ENCODE measurements at regions not wholly inside any gene's neighbourhood (a gene's known extent, or its start where the extent isn't known, plus 50 kb on each side); places are given as distances from the start of the nearest gene placed in this dataset.

GRCh38 chr4:149136951-149137620, 678.6 kb downstream of the IQCM start:
- in situ Hi-C loops (cut with HindIII; ENCODE audit: low sequenced_read_pairs), result no loop called here
- H3K4me3 ChIP-seq (ENCODE audit: low read depth, low read length), result no peak overlapping the region
- no peak for TF ChIP-seq CTCF (IDR thresholded peaks at IDR 0.05; ENCODE audit: low read depth, low read length, missing control alignments)
- no peak for DNase-seq (ENCODE audit: low read depth)

- no peak for DNase-seq (ENCODE audit: low read depth)
- TF ChIP-seq CTCF (IDR thresholded peaks at IDR 0.05; ENCODE audit: low read depth, low read length, missing control alignments), result no peak
- H3K4me3 ChIP-seq (ENCODE audit: low read depth, low read length), result no peak overlapping the region
- in situ Hi-C loops (cut with HindIII; ENCODE audit: low sequenced_read_pairs), result no loop called here
Observed at GRCh38 chr4:149135062-149135461, 680.6 kb downstream of the IQCM start.

GRCh38 chr4:149121023-149121404, 678.8 kb upstream of the NR3C2 start:
- H3K4me3 ChIP-seq (ENCODE audit: low read depth, low read length), result no peak overlapping the region
- no peak for TF ChIP-seq CTCF (IDR thresholded peaks at IDR 0.05; ENCODE audit: low read depth, low read length, missing control alignments)
- in situ Hi-C loops (cut with HindIII; ENCODE audit: low sequenced_read_pairs), result no loop called here
- DNase-seq (ENCODE audit: low read depth), result no peak

- in situ Hi-C loops (cut with HindIII; ENCODE audit: low sequenced_read_pairs), result no loop called here
- no peak overlapping the region for H3K4me3 ChIP-seq (ENCODE audit: low read depth, low read length)
- no peak for TF ChIP-seq CTCF (IDR thresholded peaks at IDR 0.05; ENCODE audit: low read depth, low read length, missing control alignments)
- no peak for DNase-seq (ENCODE audit: low read depth)
Observed at GRCh38 chr4:149120331-149121022, 678.3 kb upstream of the NR3C2 start.

- no peak for DNase-seq (ENCODE audit: low read depth)
- TF ChIP-seq CTCF (IDR thresholded peaks at IDR 0.05; ENCODE audit: low read depth, low read length, missing control alignments), result no peak
- H3K4me3 ChIP-seq (ENCODE audit: low read depth, low read length), result no peak overlapping the region
- in situ Hi-C loops (cut with HindIII; ENCODE audit: low sequenced_read_pairs), result no loop called here
Observed at GRCh38 chr4:149116806-149117205, 674.6 kb upstream of the NR3C2 start.

- no peak for TF ChIP-seq CTCF (IDR thresholded peaks at IDR 0.05; ENCODE audit: low read depth, low read length, missing control alignments)
- in situ Hi-C loops (cut with HindIII; ENCODE audit: low sequenced_read_pairs), result no loop called here
- DNase-seq (ENCODE audit: low read depth), result peak; percentile 80
- H3K4me3 ChIP-seq (ENCODE audit: low read depth, low read length), result no peak overlapping the region
Observed at GRCh38 chr4:149113804-149114430, 671.7 kb upstream of the NR3C2 start.

Measured in astrocyte of the cerebellum (primary cell).